ENCODE measurements at regions not wholly inside any gene's neighbourhood (a gene's known extent, or its start where the extent isn't known, plus 50 kb on each side); places are given as distances from the start of the nearest gene placed in this dataset.

DNA sequence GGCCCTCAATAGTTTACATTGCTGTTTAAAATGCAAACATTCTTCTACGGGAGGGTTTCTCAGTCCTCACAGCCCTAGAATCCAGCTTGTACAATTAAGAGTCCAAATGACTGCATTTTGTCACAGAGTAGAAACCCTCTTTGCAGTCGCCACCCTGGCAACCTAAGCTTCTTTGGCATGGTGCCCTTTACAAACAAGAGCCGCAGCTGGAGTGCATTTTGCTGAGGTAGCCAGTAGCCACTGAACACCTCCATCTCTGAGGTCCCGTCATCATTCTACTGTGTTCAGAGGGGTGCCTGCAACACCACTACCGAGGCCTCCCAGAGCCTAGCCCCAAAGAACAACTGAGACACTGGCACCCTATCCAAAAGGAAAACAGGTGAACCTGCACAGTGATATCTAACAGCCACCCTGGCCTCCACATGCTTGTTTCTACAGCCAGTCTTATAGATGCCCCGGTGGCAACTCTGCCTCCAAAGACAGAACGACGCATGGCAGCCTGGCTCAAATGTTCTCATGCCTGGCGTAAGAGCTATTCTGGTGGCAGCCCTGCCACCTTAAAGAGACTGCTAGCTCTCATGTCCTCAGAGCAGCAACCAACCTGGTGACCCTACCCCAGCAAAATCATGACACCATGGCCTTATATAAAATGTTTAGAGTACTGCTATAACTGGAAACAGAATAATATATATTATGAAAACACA lies 801.9 kb downstream of the TECRL start:
- H3K9me3 ChIP-seq, result no peaks in the 10 kb centered on the region
- no peak overlapping the region for H3K4me3 ChIP-seq
- DNase-seq, result no peak
- no peaks in the 10 kb centered on the region for H3K36me3 ChIP-seq
- no peaks in the 10 kb centered on the region for H3K27me3 ChIP-seq

DNA sequence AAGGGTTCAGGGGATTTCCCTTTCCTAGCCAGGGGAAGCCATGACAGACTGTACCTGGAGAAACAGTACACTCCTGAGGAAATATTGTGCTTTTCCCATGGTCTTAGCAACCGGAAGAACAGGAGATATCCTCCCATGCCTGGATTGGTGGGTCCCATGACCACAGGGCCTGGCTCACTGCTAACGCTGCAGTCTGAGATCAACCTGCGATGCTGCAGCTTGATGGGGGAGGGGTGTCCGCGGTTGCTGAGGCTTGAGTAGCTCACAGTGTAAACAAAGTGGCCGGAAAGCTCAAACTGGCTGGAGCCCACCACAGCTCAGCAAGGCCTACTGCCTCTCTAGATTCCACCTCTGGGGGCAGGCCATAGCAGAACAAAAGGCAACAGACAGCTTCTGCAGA lies 819.5 kb downstream of the TECRL start:
- Histone ChIP-seq H3K9me3 (no peaks in the 10 kb centered on the region), H3K27me3 (no peaks in the 10 kb centered on the region), H3K36me3 (no peaks in the 10 kb centered on the region), H3K4me3 (no peak overlapping the region)
- no peak for DNase-seq

DNA sequence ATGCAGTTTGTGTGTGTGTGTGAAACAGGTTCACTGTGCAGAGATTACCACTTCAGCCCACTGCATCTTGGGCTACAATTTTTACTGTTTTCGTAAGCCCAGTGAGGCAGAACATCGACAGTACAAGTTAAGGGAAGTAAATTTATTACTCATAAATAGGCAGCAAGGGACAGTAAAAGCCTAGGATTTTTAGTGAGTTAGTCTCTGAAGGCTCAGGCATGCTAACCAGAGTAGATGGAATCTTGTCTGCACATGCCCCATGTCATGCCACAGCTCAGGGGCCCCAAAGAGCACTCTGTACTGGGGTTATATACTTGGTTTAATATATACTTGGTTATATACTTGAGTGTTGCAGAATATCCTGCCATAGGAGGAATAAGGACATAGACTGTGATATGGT lies 825.7 kb downstream of the TECRL start:
- DNase-seq, result no peak
- Histone ChIP-seq H3K4me3 (no peak overlapping the region), H3K9me3 (no peaks in the 10 kb centered on the region), H3K36me3 (no peaks in the 10 kb centered on the region), H3K27me3 (no peaks in the 10 kb centered on the region)

DNA sequence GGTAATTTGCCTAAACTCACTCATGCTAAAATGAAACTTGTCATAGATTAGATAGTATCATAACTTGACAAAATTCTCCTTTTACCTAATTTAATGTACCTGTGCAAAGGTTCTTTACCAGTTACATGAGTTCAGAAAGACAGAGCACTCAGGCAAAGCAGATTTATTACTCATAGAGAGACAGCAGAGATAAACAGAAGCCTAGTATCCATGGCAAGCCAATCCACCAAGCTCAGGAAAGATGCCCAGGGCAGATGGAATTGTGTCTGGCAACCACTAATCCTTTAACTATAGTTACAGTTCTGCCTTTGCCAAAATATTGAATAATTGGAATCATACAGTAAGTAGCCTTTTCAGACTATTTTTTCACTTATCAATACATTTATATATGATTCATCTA lies 826.2 kb downstream of the TECRL start:
- no peak overlapping the region for H3K4me3 ChIP-seq
- H3K9me3 ChIP-seq, result no peaks in the 10 kb centered on the region
- H3K36me3 ChIP-seq, result no peaks in the 10 kb centered on the region
- no peak for DNase-seq
- H3K27me3 ChIP-seq, result no peaks in the 10 kb centered on the region

DNA sequence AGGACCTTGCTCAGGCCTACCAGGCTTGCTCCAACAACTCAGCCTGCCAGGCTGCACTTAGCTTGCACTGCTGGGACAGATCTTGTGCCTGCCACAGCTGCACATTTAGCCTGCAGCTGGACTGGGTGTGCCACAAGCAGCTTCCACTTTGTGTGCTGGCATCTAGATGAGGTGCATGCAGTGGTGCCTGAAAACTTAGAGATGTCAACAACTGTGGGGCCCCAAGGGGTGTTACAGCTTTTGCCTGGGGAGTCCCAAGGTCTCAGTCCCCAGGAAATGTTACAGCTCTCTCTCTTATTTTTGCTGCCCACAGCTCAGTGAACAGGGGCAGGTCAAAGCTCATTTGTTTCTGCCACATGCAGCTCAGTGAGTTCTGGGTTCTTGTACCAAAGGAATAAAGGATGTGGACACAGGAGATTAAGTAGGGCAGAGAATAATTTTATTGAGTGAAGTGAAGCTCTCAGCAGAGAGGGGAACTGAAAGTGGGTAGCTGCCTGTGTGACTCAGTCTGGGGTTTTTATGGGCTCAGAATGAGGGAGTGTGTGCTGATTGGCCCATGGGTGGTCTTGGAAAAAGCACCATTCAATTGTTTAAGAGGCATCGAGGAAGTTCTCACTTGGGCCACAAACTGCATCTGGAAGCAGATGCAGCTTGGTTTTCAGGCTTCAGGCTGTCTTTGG lies 828.3 kb downstream of the TECRL start:
- no peak for DNase-seq
- Histone ChIP-seq H3K36me3 (no peaks in the 10 kb centered on the region), H3K4me3 (no peak overlapping the region), H3K9me3 (no peaks in the 10 kb centered on the region), H3K27me3 (no peaks in the 10 kb centered on the region)

DNA sequence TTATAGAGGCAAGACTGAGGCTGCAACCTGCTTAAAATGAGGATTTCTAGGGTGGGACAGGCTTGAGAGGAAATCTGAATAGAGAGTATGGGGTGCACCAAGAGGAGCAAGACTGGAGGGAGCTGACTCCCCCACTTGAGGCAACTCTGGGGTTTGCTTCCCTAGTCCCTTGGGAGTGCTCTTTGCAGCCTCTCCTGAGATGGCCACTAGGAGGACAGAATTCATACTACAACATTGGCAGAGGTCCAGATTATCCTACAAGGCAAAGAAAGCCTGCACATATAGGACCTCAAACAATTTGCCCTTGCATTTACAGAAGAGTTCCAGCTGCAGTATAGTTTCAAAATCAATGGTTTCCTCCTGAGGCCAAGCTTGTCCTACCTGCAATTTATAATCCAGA lies 830.9 kb downstream of the TECRL start:
- Histone ChIP-seq H3K9me3 (no peaks in the 10 kb centered on the region), H3K36me3 (no peaks in the 10 kb centered on the region), H3K4me3 (no peak overlapping the region), H3K27me3 (no peaks in the 10 kb centered on the region)
- DNase-seq, result no peak

DNA sequence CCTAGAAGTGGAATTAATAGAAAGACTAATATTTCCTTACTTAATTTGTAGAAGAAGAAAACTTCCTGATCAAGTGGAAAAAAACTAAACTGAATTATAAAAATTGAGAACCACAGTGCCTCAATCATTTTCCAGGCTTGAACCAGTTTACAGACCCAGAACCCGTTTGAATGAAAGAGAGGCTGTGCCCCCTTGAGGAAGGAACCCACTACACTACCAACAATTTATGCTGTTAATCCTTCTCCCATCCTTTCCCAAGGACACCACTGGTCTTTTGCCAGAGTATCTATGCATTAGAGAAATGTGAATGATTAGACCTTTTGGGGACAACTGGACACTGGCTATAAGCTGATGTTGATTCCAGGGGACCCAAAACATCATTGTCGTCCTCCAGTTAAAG lies 842.6 kb downstream of the TECRL start:
- H3K27me3 ChIP-seq, result no peaks in the 10 kb centered on the region
- H3K36me3 ChIP-seq, result no peaks in the 10 kb centered on the region
- no peak for DNase-seq
- no peaks in the 10 kb centered on the region for H3K9me3 ChIP-seq
- H3K4me3 ChIP-seq, result no peak overlapping the region

DNA sequence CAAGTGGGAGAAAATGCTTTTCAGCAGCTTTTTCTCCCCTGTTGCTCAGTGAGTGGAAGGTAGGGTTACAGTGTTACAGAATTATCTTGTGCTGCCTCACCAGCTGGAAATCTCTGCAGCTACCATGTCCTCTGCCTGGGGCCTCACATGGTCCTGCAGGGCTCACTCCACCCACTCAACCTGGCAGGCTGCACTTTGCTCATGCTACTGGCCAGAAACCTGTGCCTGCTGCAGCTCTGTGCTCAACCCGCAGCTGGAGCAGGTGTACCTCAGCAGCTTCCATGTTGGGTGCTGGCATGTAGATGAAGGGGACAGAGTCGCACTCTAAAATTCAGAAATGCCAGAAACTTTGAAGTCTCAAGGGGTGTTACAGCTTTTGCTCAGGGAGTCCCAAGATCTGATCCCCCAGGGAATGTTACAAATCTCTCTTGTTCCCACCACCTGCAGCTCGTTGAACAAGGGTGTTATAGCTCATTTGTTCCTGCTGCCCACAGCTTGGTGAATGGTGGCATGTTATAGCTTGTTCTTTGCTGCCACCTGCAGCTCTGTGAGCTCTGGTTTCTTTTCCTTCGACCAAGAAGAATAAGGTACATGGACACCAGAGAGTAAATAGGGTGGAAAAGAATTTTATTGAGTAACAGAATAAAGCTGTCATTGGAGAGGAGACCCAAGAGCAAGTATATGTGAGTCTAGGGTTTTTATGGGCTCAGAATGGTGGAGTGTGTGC lies 845.8 kb downstream of the TECRL start:
- H3K27me3 ChIP-seq, result no peaks in the 10 kb centered on the region
- DNase-seq, result no peak
- no peaks in the 10 kb centered on the region for H3K36me3 ChIP-seq
- no peaks in the 10 kb centered on the region for H3K9me3 ChIP-seq
- no peak overlapping the region for H3K4me3 ChIP-seq

DNA sequence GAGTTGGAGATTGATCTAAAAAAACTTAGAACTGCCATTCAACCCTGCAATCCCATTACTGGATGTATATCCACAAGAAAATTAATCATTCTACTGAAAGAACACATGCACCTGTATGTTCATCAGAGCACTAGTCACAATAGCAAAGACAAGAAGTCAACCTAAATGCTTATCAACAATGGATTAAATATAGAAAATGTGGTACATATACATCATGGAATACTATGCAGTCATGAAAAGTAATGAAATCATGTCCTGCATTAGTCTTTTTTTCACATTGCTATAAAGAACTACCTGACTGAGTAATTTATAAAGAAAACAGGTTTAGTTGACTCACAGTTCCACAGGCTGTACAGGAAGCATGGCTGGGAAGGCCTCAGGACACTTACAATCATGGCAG lies 850.5 kb downstream of the TECRL start:
- Histone ChIP-seq H3K4me3 (no peak overlapping the region), H3K9me3 (no peaks in the 10 kb centered on the region), H3K27me3 (no peaks in the 10 kb centered on the region), H3K36me3 (no peaks in the 10 kb centered on the region)
- DNase-seq, result no peak

DNA sequence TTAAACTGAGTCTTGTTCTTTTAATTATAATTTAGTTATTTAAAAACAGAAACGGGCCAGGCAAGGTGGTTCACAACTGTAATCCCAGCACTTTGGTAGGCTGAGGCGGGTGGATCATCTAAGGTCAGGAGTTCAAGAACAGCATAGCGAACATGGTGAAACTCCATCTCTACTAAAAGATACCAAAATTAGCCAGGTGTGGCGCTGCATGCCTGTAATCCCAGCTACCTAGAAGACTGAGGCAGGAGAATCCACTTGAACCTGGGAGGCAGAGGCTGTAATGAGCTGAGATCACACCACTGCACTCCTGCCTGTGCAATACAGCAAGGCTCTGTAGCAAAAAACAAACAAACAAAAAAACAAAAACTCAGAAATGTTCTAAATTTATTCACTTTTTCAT lies 852.9 kb downstream of the TECRL start:
- Histone ChIP-seq H3K27me3 (no peaks in the 10 kb centered on the region), H3K36me3 (no peaks in the 10 kb centered on the region), H3K9me3 (no peaks in the 10 kb centered on the region), H3K4me3 (no peak overlapping the region)
- no peak for DNase-seq

DNA sequence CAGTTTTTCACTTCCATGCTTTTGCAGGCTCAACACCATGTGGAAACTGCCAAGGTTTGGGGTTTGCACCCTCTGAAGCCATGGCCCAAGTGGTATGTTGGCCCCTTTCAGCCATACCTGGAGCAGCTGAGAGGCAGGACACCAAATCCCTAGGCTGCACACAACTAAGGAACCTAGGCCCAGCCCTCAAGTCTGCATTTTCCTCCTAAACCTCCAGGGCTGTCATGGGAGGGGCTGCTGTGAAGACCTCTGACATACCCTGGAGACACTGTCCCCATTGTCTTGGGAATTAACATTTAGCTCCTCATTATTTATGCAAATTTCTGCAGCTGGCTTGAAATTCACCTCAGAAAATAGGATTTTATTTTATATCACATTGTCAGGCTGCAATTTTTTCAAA lies 856.1 kb downstream of the TECRL start:
- no peaks in the 10 kb centered on the region for H3K27me3 ChIP-seq
- DNase-seq, result no peak

DNA sequence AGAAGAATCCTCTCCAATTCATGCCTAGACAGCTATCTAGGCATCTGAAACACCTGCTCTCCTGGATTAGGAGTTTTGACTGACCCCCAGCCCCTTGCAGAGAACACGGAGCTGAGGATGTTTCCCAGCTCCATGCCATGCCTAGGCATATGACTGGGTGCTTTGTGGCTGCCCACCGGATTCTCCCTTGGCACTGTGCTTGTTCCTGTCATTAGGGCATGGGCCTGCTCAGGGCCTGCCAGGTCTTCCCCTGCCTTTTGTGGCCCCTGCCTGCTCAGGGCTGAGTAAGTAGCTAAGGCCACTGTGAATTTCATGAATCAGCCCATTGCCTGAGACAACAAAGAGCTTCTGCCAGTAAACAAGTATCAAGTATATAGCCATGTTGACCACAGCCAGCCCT lies 867.4 kb downstream of the TECRL start:
- Histone ChIP-seq H3K9me3 (no peaks in the 10 kb centered on the region), H3K27me3 (no peaks in the 10 kb centered on the region), H3K36me3 (no peaks in the 10 kb centered on the region), H3K4me3 (no peak overlapping the region)
- no peak for DNase-seq

More for the DNA sequence above, 856.1 kb downstream of the TECRL start:
- Histone ChIP-seq H3K4me3 (no peak overlapping the region), H3K9me3 (no peaks in the 10 kb centered on the region), H3K36me3 (no peaks in the 10 kb centered on the region)

DNA sequence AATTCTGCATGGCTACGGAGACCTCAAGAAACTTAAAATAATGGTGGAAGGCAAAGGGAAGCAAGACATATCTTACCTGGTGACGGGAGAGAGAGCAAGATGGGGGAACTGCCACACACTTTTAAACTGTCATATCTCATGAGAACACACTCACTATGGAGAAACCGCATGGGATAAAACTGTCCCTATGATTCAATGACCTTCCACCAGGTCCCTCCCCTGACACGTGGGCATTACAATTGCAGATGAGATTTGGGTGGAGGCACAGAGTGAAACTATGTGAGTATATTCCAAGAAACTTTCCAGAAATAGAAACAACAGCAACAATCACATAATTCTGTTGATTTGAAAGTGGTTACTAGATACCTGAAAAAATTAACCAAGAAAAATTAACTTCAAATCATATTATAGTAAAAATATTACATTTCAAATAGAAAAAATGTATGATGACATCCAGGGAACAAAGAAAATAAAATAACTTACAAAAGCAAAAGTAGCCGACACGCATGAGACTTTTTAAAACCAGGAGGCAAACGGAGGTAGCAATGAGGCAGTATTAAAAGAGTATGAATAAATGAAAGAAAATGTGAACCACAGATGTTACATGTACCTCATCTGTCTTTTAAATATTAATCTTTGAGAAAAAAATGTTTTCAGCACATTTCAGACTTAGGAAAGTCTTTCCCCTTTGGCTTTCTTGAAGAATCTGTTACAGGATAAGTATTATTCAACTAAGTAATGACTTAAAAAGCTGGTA lies 879.5 kb downstream of the TECRL start:
- DNase-seq, result no peak
- no peaks in the 10 kb centered on the region for H3K9me3 ChIP-seq
- no peaks in the 10 kb centered on the region for H3K27me3 ChIP-seq

DNA sequence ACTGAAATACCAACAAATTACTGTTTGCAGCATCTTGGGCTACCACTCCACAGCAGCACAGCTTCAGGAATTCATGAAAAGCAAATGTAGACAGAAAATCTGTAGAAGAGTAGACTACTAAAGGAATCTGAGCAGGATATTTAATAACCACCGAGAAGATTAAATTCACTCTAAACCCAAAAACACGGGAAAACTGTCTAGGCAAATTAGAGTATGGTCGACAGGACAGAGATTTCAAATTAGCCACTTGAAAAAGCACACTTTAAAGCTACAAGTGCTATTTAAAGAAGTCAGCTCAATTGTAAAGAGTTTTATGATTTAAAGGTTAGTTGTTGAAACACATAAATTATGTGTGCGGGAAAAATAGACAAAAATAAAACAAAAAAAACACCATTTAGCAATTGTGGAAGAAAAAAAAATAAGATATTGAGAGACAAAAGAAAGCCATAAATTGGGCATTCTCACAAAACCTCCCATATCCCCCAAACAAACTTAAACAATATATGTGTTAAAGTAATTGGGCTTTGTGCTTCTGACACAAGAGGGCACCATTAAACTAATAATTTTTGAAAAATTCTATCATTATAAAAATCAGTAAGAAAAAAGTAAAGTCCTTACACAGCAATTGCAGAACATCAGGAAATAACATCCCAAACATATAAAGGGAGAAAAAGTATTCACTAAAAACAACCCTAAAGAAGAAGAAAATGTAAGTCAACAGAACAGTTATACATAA lies 880.8 kb downstream of the TECRL start:
- no peak overlapping the region for H3K4me3 ChIP-seq
- H3K36me3 ChIP-seq, result no peaks in the 10 kb centered on the region
- H3K27me3 ChIP-seq, result no peaks in the 10 kb centered on the region
- no peak for DNase-seq
- H3K9me3 ChIP-seq, result no peaks in the 10 kb centered on the region

More for the DNA sequence above, 879.5 kb downstream of the TECRL start:
- Histone ChIP-seq H3K36me3 (no peaks in the 10 kb centered on the region), H3K4me3 (no peak overlapping the region)

DNA sequence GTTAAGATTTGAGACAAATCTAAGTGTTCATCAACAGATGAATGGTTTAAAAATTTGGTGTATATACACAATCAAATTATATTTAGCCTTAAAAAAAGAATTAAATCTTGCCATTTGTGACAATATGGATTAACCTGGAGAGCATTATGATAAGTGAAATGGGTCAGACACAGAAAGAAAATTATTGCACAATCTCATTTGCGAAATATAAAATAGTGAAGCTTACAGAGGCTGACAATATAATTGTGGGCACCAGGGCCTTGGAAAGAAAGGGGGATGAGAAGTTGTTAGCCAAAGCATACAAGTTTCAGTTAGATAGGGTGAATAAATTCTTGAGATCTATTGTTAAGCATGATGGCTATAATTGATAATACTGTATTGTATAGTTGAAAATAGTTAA lies 883.0 kb downstream of the TECRL start:
- no peaks in the 10 kb centered on the region for H3K36me3 ChIP-seq
- H3K4me3 ChIP-seq, result no peak overlapping the region
- no peaks in the 10 kb centered on the region for H3K9me3 ChIP-seq
- H3K27me3 ChIP-seq, result no peaks in the 10 kb centered on the region
- no peak for DNase-seq

DNA sequence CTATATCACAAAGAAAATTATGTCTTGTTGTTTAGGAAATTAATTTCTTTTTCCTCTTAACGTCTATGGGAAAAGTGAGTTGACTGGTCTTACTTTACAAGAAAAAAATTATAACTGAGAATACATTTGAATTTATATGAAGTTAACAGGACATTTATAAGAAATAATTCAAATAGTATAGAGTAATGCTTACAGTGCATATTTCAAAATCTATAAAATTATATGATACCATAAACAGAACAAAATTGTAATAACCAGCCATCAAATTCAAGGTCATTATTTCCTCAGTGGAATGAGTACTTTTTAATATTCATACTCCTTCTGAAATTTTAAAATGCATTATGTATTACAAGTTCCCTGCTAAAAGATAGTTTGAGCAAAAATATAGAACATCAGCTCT lies 884.5 kb downstream of the TECRL start:
- no peaks in the 10 kb centered on the region for H3K9me3 ChIP-seq

More for the DNA sequence above, 884.5 kb downstream of the TECRL start:
- Histone ChIP-seq H3K27me3 (no peaks in the 10 kb centered on the region), H3K36me3 (no peaks in the 10 kb centered on the region), H3K4me3 (no peak overlapping the region)
- DNase-seq, result no peak

All from MG63 (cell line).